ENCODE measurements at regions not wholly inside any gene's neighbourhood (a gene's known extent, or its start where the extent isn't known, plus 50 kb on each side); places are given as distances from the start of the nearest gene placed in this dataset.

GRCh38 chr14:87178277-87178676 lies 814.7 kb downstream of the GALC start:
- Mint-ChIP-seq H3K9me3 (ENCODE audit: low read depth, unreplicated experiment) (no peaks in the 10 kb centered on the region), H3K36me3 (ENCODE audit: insufficient read depth, unreplicated experiment) (peaks cover 4% of the 10 kb centered on the region), H3K27me3 (ENCODE audit: unreplicated experiment) (no peaks in the 10 kb centered on the region), H3K4me3 (ENCODE audit: low read depth, unreplicated experiment) (no peak overlapping the region), H3K27ac (ENCODE audit: unreplicated experiment) (no peak overlapping the region), H3K4me1 (ENCODE audit: low read depth, unreplicated experiment) (no peaks in the 10 kb centered on the region)
- BruUV-seq (replicated peaks) = no TSS peak
- CTCF ChIA-PET = interaction anchor here (0.7 kb wide), 1 partner anchor 1004 kb away, joined by 3 read pairs; no protein-coding TSS in a partner anchor
- TF ChIP-seq CTCF (IDR thresholded peaks at IDR 0.05; ENCODE audit: unreplicated experiment) = no peak
- intact Hi-C loops (cut with micrococcal nuclease; ENCODE audit: unreplicated experiment) = no loop called here
- DNase-seq = no peak

GRCh38 chr14:87175175-87175574 lies 817.8 kb downstream of the GALC start:
- H3K4me1 Mint-ChIP-seq (ENCODE audit: low read depth, unreplicated experiment) = no peaks in the 10 kb centered on the region
- peaks cover 2% of the 10 kb centered on the region for H3K9me3 Mint-ChIP-seq (ENCODE audit: low read depth, unreplicated experiment)
- H3K36me3 Mint-ChIP-seq (ENCODE audit: insufficient read depth, unreplicated experiment) = peaks cover 4% of the 10 kb centered on the region
- no peak for DNase-seq
- no peak overlapping the region for H3K27ac Mint-ChIP-seq (ENCODE audit: unreplicated experiment)
- no peaks in the 10 kb centered on the region for H3K27me3 Mint-ChIP-seq (ENCODE audit: unreplicated experiment)
- no peak for TF ChIP-seq CTCF (IDR thresholded peaks at IDR 0.05; ENCODE audit: unreplicated experiment)
- CTCF ChIA-PET = no interaction called here
- intact Hi-C loops (cut with micrococcal nuclease; ENCODE audit: unreplicated experiment) = no loop called here
- no TSS peak for BruUV-seq (replicated peaks)
- no peak overlapping the region for H3K4me3 Mint-ChIP-seq (ENCODE audit: low read depth, unreplicated experiment)

- Mint-ChIP-seq H3K36me3 (ENCODE audit: insufficient read depth, unreplicated experiment) (peaks cover 4% of the 10 kb centered on the region), H3K27ac (ENCODE audit: unreplicated experiment) (no peak overlapping the region), H3K27me3 (ENCODE audit: unreplicated experiment) (no peaks in the 10 kb centered on the region), H3K9me3 (ENCODE audit: low read depth, unreplicated experiment) (peaks cover 4% of the 10 kb centered on the region), H3K4me1 (ENCODE audit: low read depth, unreplicated experiment) (no peaks in the 10 kb centered on the region), H3K4me3 (ENCODE audit: low read depth, unreplicated experiment) (no peak overlapping the region)
- TF ChIP-seq CTCF (IDR thresholded peaks at IDR 0.05; ENCODE audit: unreplicated experiment) = no peak
- intact Hi-C loops (cut with micrococcal nuclease; ENCODE audit: unreplicated experiment) = no loop called here
- BruUV-seq (replicated peaks) = no TSS peak
- CTCF ChIA-PET = no interaction called here
- DNase-seq = no peak
These were observed 821.8 kb downstream of the GALC start for GRCh38 chr14:87171141-87171540.

- no TSS peak for BruUV-seq (replicated peaks)
- Mint-ChIP-seq H3K27me3 (ENCODE audit: unreplicated experiment) (no peaks in the 10 kb centered on the region), H3K4me1 (ENCODE audit: low read depth, unreplicated experiment) (no peaks in the 10 kb centered on the region), H3K4me3 (ENCODE audit: low read depth, unreplicated experiment) (no peak overlapping the region), H3K27ac (ENCODE audit: unreplicated experiment) (no peak overlapping the region), H3K36me3 (ENCODE audit: insufficient read depth, unreplicated experiment) (peaks cover 2% of the 10 kb centered on the region), H3K9me3 (ENCODE audit: low read depth, unreplicated experiment) (peaks cover 4% of the 10 kb centered on the region)
- DNase-seq = no peak
- intact Hi-C loops (cut with micrococcal nuclease; ENCODE audit: unreplicated experiment) = no loop called here
- CTCF ChIA-PET = no interaction called here
- no peak for TF ChIP-seq CTCF (IDR thresholded peaks at IDR 0.05; ENCODE audit: unreplicated experiment)
These were observed 822.8 kb downstream of the GALC start for GRCh38 chr14:87170179-87170578.

GRCh38 chr14:87169362-87169761 lies 823.6 kb downstream of the GALC start:
- Mint-ChIP-seq H3K27ac (ENCODE audit: unreplicated experiment) (no peak overlapping the region), H3K36me3 (ENCODE audit: insufficient read depth, unreplicated experiment) (no peaks in the 10 kb centered on the region), H3K4me3 (ENCODE audit: low read depth, unreplicated experiment) (no peak overlapping the region), H3K27me3 (ENCODE audit: unreplicated experiment) (no peaks in the 10 kb centered on the region), H3K4me1 (ENCODE audit: low read depth, unreplicated experiment) (no peaks in the 10 kb centered on the region), H3K9me3 (ENCODE audit: low read depth, unreplicated experiment) (peaks cover 4% of the 10 kb centered on the region)
- TF ChIP-seq CTCF (IDR thresholded peaks at IDR 0.05; ENCODE audit: unreplicated experiment) = no peak
- intact Hi-C loops (cut with micrococcal nuclease; ENCODE audit: unreplicated experiment) = no loop called here
- BruUV-seq (replicated peaks) = no TSS peak
- CTCF ChIA-PET = no interaction called here
- no peak for DNase-seq

Measured in Calu3 (cell line).